GM18507 (cell line): ENCODE measurements at regions not wholly inside any gene's neighbourhood (a gene's known extent, or its start where the extent isn't known, plus 50 kb on each side); places are given as distances from the start of the nearest gene placed in this dataset.

Experiments
- DNase-seq: peaks from one replicate; pipeline ENCODE4 v3.0.0; 2011; ENCODE audit warnings: low read depth; ENCODE audit not compliant: insufficient read length; ENCODE audit errors: extremely low spot score
- FAIRE-seq: peaks from 2 replicates; lab custom pipeline; 2011; peaks lifted over from hg19 to GRCh38; lab: Jason Lieb, UNC

DNA sequence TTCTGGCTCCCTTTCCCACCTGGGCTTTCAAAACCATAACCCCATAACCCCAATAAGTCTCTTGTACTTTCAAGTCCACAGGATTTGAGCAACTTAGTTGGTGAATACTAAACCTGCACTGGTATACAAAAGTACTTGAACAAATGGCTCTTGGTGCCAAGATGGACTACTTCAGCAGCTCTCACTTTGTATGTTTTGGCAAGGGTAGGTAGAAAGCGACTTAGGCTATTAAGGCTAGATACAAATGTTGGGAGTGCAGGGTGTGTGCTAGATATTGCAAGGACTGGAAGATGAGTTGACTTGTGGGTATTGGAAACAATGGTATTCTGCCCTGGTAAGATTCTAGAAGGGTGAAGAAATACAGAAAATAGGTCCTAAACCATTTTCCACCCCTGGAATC is 182.6 kb upstream of the MOCS1 start:
- no peak for DNase-seq
- FAIRE-seq, result no peak

DNA sequence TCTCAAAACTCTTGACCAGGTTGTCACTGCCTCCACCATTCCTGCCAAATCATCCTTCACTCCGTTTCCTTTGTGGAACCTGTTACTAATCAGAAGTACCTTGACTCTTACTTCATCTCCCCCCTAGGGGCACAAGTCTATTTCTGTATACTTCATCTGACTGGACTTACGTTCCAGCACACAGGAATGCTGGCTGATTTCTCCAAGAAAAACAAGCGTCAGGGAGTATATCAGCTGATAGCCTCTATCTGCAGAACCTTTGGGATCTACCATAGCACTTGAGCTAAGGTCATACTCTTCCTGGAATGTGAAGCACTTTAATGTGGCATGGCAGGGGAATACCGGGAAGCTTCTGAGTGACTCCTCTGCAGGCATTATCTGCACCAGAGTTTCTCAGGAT is 178.1 kb upstream of the MOCS1 start:
- FAIRE-seq, result no peak
- no peak for DNase-seq

DNA sequence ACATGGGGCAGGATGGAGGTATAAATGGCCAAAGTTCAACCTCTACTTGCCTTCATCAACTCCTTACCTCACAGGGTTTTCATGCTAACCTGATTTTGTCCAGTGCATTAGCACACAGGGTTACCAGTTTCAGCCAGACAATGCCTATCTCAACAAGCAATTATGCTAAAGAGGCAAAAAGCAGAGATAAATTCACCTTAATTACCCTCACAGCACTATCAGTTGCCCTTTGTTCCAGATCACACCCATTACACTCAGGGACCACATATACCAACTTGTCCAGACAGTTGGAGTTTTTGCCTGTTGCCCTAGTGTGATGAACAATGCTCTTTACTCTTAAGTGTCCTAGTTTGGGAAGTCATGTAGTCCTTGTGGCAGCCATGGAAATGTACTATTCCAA is 174.5 kb upstream of the MOCS1 start:
- no peak for DNase-seq
- FAIRE-seq, result no peak

DNA sequence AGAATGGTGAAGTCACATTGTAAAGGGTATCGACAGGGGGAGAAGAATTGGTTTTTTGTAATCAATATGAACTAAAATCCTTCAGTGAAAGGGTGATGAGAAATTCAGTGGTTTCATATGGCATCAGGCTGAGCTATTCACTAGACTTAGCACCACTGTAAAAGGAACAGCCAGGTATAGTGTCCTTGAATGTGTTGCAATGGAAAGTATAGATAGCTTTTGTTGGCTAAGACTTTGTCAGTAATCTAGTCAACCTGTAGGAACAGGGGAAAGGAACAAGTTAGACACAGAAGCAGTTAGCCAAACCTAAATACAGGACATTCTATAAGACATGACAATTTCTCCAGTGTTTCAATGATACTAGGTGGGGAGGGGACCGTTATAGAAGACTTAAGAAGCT is 172.6 kb upstream of the MOCS1 start:
- no peak for FAIRE-seq
- DNase-seq, result no peak

DNA sequence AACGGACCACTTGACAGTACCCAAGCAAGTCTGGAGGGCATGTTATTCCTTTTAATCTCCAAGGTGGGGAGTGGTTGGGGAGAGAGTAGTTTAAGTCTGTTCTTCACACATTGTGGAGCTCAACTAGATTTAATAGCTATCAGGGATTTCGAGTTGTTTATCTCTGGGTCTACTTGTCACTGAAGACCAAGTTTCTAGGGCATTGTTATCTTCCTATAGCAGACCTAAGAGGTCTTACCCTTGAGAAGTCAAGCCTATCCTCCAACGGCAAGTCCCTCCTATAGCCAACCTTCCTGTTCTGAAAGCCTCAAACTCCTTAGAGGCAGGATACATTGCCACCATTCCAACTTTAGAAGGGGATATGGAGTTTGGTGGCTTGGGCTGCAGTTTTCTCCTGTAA is 164.5 kb upstream of the MOCS1 start:
- no peak for DNase-seq
- no peak for FAIRE-seq

DNA sequence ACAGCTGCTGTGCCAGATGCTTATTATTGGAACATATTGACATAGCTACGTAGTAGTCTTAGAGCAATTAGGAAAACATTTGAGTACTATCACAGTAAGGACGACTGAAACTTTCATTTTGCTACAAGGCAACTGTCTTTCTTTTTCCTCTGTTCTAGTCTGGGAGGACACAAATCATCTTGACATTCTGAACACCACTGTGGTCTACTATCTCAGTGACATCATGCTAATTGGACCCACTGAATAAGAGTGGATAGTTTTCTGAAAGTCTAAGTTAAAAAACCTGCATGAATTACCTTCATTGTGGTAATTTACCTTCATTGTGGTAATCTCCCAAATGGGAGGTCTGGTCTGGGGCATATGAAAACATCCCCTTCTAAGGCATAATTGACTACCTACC is 163.3 kb upstream of the MOCS1 start:
- FAIRE-seq (peak; percentile 9), DNase-seq (no peak)

DNA sequence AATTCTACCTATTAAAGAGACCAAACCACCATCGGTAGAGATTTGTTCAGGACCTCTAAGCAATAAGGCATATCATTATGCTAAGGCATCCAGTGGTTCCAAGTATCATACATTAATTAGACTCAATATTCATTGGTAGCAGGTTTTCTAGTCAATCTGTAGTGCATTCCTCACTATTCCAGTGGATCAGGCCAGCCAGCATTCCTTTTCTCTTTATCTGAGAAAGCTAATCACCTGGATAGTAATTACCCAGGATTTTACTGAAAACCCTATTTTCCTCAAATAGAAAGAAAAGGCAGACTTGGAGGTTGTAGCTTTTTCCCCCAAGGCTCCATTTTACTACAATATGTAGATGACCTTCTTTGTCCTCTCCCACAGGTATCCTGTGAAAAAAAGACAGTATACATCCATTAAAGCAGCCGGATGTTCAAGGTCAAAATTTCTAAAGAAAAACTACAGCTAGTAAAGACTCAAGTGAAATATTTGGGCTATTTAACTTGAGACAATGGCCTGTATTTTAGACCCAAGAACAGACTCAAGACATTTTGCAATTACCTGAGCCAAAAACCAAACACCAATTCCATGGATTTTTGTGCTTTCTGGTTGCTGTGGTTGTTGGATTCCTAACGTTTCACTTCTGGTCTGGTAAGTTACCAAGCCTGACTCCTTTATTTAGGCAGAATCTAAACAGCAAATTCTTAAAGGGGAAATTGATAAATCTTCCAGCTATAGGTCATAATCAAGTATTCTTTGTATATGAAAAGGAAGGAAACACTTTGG is 149.1 kb upstream of the MOCS1 start:
- FAIRE-seq, result no peak
- DNase-seq, result no peak

DNA sequence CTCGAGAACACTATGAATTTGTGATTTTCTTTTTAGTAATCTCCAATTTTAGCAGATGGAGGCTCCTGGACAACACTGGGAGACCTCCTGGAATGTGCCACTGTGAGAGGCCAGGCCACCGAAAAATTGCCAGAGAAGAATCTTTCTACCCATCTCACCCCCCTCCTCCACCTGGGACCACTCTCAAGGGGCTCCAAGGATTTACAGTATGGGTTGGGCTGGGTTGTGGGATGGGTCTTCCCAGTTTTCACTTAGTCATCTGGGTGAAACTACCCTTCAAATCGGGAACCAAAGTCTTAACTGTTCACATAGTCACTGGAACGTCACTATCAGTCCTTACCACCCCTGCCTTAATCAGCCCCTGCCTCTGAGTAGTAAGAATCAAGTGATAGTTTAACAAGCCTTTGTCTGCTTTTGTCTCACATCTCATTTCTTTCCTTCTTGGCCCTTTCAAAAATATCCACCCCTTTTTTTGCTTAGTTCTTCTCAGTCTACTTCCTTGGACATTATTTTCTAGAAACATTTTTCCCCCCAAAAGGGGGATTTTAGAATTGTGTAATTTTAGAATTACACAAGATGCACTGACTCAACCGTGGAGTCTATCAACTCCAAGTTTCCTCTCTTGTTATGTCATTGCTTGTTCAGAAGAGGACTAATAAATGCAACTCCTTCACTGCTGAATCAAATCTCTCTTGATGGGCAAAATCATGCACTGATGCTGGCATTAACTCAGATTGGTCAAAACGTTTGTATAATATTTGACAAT is 148.2 kb upstream of the MOCS1 start:
- no peak for DNase-seq
- no peak for FAIRE-seq

DNA sequence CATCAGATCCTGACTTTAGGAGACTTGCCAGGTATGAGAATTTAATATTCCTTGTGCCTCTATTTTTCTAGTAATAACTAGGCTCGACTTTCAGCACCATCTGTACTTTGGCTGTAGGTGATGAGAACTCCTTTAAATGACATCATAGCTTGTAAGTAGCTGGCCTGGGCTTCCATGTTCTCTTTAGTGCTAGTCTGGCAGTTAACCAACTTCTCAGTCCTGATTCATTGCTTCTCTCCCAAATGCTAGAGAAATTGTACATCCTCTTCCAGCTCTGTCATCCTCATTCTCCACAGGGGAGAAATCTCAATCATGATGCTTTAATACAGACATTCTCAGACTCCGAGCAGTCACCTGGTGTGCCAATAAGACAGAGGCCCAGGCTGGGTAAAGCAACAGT is 143.5 kb upstream of the MOCS1 start:
- DNase-seq, result no peak
- no peak for FAIRE-seq

DNA sequence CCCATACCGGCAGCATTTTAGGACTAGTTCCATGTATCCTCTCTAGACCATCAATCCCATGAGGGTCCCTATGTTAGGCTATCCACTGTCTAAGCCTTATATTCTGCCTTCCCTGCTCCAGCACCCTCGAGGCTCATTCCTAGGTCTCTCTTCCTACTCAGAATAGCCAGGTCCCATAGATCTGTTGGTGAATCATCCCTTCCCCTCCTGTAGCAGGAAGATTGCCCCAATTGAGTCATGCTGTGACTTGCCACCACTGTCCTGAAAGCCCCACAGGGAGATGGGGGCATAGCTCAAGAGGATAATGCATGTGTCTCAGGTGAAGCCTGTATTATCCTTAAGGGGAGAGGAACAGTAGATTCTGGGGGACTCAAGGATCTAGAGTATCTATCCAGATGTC is 143.1 kb upstream of the MOCS1 start:
- FAIRE-seq (no peak), DNase-seq (no peak)

DNA sequence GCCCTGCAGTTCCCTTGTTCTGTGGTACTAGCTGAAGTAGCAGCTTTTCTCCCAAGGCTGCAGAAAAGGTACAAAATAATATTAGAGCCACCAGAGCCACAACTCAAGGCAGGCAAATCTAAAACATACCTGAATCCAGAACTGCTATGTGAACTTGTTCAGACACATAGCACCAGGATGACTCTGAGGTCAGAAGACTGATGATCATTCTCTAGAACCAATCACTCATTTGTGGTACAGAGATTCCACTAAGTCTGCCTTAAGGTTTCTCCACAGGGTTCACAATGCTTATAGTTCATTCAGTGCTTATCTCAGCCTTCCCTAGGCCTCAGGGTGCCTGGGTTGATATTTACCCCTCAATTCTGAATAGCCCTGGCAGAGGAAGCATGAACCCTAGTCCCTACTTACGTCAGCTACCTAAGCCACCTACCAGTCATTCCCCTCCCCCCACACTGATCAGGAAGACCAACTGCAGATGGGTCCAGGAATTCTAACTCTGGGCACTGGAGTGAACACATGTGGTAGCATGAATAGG is 140.9 kb upstream of the MOCS1 start:
- no peak for DNase-seq
- no peak for FAIRE-seq

DNA sequence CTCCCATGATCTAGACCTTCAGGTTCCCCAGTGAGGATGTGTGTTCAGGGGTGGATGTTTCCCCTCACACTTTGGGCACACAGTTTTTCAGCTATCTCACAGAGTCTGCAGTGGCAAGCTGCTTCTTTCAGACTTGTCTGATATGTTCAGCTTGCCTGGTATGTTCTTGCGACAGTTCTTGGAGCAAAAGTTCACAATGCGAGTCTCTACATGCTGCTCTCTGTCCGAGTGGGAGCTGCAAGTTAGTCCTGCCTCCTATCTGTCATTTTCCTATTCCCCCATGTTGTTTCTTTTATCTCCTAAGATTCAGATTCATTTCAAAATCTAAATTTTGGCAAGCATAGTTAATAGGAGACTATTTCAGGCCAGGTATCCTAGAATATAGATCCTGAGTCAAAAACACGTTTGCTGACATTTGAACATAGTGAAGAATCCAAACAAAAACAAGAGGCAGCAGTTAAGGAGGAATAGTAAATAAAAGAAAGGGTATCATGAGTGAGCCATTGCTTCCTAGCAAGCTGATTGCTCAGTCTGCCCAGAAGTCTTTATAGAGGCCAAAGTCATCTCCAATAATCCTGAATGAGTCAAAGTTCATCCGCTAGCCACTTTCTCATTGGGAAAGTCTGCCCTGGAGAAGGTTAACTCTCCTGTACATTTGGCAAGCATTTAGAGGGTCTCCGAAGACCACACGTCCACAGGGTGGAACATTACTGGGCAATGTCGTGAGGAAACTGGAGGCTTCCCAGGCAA is 140.2 kb upstream of the MOCS1 start:
- DNase-seq (no peak), FAIRE-seq (no peak)

DNA sequence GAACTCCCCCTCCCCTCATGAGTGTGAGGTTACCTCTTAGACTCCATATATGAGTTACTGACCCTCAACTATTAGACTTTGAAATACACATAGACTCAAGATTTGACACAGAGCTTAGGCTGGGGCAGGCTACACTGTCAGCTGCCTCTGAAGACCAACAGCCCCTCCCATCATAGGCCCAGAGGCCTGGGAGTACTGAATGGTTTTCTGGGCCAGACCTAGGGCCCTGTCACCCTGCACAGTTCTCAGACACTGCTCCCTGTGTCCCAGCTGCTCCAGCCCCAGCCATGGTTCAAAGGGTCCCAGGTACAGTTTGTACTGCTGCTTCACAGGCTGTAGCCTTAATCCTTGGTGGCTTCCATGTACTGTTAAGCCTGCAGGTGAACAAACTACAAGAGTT is 132.1 kb upstream of the MOCS1 start:
- FAIRE-seq, result no peak
- no peak for DNase-seq

DNA sequence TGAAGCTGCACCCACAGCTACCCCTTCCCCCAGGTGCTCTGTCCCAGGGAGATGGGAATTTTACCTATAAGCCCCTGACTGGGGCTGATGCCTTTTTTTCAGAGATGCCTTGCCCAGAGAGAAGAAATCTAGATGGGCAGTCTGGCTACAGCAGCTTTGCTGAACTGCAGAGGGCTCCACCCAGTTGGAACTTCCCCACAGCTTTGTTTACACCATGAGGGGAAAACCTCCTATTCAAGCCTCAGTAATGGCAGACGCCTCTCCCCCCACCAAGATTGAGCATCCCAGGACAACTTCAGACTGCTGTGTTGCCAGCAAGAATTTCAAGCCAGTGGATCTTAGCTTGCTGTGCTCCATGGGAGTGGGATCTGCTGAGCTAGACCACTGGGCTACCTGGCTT is 122.6 kb upstream of the MOCS1 start:
- FAIRE-seq (no peak), DNase-seq (no peak)

DNA sequence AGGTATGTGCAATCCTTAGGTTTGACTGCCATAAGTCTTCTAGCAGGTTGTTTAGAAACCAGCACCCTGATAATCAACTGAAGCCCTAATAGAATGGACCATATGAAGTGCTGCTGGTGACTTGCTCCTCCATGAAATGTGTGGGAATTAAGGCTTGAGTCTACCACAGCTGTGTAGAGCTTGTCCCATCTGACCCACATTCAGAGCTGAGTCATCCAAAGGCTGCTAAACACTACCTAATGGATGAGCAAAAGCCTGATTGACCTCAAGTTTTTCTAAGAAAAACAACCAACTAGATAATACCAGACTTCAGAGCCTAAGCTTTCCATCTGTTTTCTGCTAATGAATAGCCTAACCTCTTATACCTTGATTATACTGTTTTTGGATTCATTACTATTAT is 120.3 kb upstream of the MOCS1 start:
- FAIRE-seq (no peak), DNase-seq (no peak)

DNA sequence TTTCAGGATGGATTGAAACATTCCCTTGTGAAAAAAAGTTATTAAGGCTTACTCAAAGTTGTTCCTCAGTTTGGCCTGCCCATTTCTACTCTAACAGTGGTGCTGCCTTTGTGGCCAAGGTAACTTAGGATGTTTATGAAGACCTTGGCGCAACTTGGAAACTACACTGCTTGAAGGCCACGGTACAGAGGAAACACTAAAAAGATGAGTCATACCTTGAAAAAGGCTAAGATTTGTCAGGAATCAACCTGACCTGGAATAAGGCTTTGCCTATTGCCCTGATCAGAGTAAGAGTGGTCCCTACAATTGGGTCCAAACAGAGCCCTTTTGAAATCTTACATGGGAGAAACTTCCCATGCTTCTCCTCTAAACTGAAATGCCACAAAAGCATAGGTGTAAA is 119.9 kb upstream of the MOCS1 start:
- DNase-seq, result no peak
- no peak for FAIRE-seq

DNA sequence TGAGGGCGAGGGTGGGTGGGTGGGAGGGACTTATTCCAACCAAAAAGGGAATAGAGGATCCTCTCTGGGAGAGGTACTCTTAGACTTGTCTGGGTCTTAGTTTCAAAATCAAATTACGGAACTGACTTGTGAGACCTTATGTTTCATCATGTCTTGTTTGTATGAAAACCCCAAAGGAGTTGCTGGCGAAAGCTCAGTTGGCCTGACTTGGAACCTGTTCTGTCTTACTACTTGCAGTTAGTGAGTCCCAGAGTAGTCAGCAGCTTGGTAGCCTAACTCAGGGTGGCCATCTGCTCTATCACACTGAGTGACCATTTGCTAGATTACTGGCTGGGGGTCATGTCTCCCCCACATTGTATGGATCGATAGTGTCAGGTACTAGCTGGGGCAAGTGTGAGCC is 114.9 kb upstream of the MOCS1 start:
- no peak for FAIRE-seq

DNA sequence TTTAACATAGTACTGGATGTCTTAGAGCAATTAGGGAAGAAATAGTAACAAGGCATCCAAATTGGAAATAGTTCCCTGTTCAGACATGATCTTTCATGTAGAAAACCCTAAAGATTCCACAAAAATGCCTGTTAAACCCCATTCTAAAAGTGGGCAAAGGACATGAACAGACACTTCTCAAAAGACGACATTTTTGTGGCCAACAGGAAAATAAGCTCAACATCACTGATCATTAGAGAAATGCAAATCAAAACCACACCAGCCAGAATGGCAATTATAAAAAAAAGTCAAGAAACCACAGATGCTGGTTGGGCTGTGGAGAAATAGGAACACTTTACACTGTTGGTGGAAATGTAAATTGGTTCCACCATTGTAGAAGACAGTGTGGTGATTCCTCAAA is 109.9 kb upstream of the MOCS1 start:
- FAIRE-seq (no peak), DNase-seq (no peak)

More for the DNA sequence above, 114.9 kb upstream of the MOCS1 start:
- no peak for DNase-seq

DNA sequence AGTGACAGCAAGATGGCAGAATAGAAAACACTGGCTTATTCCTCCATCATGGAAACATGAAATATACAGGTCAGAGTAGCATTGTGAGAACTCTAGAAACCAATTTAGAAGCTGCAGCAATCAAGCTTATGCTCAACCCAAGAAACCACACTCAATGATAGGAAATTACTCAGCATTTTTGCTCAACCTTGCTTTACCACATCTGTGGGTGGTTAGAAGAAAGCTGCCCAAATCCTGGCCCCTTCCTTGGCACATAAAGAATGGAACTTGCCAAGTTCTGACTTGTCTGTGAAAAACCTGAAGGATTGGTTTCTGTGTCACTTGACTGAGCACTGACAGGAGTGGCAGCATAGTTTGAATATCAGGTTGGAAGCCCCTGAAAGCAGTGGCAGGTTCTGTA is 108.0 kb upstream of the MOCS1 start:
- FAIRE-seq (no peak), DNase-seq (no peak)

DNA sequence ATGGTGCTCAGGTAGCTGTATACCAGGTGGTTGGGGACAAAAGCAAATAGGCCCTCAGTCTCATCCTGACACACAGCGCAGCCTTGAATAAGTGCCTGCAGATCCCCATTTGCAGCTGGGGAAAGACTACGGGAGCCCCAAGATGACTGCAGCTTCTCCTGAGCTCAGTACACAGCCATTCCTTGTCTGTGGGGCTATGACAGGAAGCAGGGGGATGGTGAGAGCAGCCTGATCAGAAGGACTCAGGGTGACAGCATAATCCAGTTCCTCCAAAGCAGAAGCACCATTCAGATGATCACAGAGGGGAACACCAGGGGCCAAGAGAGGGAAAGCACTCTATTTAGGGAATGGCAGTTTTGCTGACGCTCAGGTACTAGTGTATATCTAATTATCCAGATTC is 104.8 kb upstream of the MOCS1 start:
- DNase-seq, result no peak
- FAIRE-seq, result no peak
